Gastroesophageal sphincter (tissue), 3 donors: ENCODE measurements at regions not wholly inside any gene's neighbourhood (a gene's known extent, or its start where the extent isn't known, plus 50 kb on each side); places are given as distances from the start of the nearest gene placed in this dataset.

Source experiments
- CTCF ChIP-seq, 4 experiments: fragments of 200-600 bp in 2 of 4; fragments of 450-650 bp in 2 of 4; sonication (generic) in 1 of 4; IDR thresholded peaks; one replicate each; pipeline ENCODE4 v1.5.1; 2017 to 2019; ENCODE audit warnings: antibody characterized with exemption in 4 of 4, mild to moderate bottlenecking in 2 of 4, moderate library complexity in 2 of 4
- POLR2A ChIP-seq, 2 donors: fragments of 450-650 bp; IDR thresholded peaks; one replicate each; pipeline ENCODE4 v1.6.1; 2017; ENCODE audit warnings: antibody characterized with exemption in 2 of 2, mild to moderate bottlenecking in 2 of 2, moderate library complexity in 1 of 2

GRCh38 chr3:180776433-180776832 lies 97.1 kb upstream of the CCDC39 start:
- TF ChIP-seq CTCF (IDR thresholded peaks at IDR 0.05) (no peak), POLR2A (IDR thresholded peaks at IDR 0.05) (no peak)
